22Rv1 (cell line): ENCODE measurements at regions not wholly inside any gene's neighbourhood (a gene's known extent, or its start where the extent isn't known, plus 50 kb on each side); places are given as distances from the start of the nearest gene placed in this dataset.

Experiments
- H3K27ac ChIP-seq: fragments of 450-650 bp; 2 replicates; pipeline ENCODE4 v1.5.1; 2017
- ZFX ChIP-seq: fragments of 450-650 bp; IDR thresholded peaks from 2 replicates; pipeline ENCODE4 v1.6.1; 2017; ENCODE audit warnings: antibody characterized with exemption, borderline replicate concordance
- TF ChIP-seq, protein P1 (sequence below): fragments of 450-650 bp; IDR thresholded peaks from 2 replicates; pipeline ENCODE4 v1.5.1; 2017; ENCODE audit warnings: mild to moderate bottlenecking

DNA sequence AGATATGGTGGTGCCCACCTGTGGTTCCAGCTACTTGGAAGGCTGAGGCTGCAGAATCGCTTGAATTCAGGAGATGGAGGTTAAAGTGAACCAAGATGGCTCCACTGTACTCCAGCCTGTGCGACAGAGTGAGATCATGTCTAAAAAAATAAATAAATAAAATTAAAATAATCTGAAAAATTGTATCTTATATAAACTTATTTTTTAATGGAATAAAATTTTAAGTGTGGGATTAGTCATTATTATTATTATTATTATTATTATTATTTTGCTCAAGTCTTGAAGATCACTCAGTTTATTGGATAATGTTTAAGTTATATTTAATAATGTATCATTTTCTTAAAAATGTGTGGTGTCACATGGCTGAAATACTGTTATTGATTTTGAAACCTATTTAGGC, 688.0 kb upstream of the COX7C start:
- TF ChIP-seq, protein P1, sequence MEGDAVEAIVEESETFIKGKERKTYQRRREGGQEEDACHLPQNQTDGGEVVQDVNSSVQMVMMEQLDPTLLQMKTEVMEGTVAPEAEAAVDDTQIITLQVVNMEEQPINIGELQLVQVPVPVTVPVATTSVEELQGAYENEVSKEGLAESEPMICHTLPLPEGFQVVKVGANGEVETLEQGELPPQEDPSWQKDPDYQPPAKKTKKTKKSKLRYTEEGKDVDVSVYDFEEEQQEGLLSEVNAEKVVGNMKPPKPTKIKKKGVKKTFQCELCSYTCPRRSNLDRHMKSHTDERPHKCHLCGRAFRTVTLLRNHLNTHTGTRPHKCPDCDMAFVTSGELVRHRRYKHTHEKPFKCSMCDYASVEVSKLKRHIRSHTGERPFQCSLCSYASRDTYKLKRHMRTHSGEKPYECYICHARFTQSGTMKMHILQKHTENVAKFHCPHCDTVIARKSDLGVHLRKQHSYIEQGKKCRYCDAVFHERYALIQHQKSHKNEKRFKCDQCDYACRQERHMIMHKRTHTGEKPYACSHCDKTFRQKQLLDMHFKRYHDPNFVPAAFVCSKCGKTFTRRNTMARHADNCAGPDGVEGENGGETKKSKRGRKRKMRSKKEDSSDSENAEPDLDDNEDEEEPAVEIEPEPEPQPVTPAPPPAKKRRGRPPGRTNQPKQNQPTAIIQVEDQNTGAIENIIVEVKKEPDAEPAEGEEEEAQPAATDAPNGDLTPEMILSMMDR = no peak
- no peak for TF ChIP-seq ZFX
- no peak overlapping the region for H3K27ac ChIP-seq

DNA sequence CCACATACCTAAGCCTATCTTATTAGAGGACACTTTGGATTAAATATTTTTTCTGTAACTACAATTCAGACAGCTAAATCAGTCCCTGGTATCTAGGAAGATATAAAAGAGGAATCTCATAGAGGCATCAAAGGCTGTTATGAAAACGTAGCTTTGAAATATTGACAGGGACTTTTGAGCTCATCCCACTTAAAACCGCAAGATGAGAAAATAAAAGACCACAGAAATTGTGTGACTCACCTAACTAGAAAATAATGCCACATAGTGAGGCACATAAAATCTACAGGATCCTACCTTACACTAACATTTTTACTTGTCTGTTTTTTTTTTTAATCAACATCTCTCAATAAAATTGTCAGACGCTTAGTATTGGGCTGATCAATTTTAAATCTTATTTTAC, 686.5 kb upstream of the COX7C start:
- H3K27ac ChIP-seq = no peak overlapping the region
- TF ChIP-seq, protein P1 = no peak
- no peak for TF ChIP-seq ZFX

DNA sequence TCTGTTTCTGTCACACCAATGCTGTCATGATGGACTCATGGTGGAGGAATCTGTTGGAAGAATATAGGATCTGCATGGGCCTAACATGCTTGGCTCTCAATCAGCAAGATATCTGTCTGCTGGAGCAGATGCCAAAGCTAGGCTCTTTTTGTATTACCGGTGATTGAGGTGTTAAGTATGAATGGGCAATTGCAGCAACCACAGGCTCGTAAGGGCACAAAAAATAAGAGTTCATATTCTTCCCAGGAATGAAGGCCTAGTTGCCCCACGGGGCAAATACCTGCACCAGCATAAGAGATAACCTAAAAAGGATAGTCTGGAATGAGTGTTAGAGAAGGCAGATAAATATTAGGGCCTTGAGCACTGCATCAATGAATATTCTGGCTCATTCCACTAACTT, 679.5 kb upstream of the COX7C start:
- no peak for TF ChIP-seq ZFX
- TF ChIP-seq, protein P1 = no peak
- H3K27ac ChIP-seq = no peak overlapping the region

DNA sequence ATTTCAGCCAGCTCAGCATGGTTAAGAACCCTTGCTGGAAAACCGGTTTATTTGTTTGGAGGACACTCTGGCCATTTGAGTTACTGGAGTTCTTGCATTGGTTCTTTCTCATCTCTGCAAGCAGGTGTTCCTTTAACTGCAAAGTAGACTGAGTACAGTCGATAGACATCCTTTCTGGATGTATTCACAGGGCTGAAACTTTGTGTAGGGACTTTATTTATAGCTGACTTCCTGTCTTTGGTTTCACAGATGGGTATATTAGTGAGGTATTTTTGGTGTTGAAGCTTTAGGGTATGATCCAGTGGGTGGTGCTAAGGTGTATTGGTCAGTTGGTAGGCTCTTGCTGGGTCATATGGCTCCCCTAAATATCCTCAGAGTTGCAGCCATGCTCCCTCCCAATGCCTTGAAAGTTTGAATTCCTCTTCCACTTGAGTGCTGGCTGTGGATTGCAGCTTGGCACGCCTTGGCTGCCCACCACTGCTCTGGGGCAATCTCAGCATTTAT, 666.0 kb upstream of the COX7C start:
- TF ChIP-seq, protein P1 = no peak
- TF ChIP-seq ZFX = no peak
- H3K27ac ChIP-seq = no peak overlapping the region

DNA sequence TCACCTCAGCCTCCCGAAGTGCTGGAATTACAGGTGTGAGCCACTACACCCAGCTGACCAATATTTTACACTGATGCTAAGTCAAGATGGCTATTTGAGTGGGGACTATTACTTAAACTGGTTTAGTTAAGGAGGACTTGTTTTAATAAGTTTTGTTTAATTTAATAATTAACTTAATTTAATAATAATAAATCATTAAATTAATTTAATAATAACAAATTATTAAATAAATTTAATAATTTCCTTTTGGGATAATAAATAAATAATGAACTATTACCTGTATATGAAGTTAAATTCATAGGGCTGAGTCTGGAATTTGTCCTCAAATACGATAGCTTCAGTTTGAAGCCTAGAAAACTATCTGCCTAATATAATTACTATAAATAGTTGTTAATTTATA, 665.1 kb upstream of the COX7C start:
- TF ChIP-seq, protein P1 = no peak
- TF ChIP-seq ZFX = no peak
- no peak overlapping the region for H3K27ac ChIP-seq

DNA sequence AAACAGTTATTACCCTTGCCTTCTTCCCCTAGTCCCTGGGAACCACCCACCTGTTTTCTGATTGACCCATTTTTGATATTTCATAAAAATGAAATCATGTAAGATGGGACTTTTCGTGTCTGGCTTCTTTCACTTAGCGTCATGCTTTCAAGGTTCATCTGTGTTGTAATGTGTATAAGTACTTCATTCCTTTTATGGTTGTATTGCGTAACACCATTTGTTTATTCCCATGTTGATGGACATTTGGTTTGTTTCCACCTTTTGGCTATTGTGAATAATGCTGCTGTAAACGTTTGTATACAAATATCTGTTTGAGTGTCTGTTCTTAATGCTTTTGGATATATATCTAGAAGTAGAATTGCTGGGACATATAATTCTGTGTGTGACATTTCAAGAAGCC, 650.1 kb upstream of the COX7C start:
- TF ChIP-seq, protein P1 = no peak
- TF ChIP-seq ZFX = no peak

DNA sequence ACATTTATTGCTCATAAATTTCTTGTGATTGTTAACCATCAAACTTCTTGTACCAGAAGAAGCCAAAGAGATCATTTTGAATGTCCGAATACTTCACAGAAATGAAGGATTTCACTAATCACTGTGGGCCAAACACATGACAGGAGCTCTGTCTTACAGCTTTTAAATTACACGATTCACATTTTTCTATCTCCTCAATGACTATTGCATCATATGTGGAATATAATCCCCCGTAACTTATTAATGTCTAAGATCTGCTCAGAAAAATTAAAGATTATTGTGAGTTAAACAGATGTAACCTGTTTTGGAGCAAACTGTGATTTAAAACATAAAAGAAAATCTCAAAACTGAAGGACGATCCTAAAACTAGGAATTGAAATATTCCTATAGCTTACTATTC, 645.2 kb upstream of the COX7C start:
- no peak for TF ChIP-seq ZFX
- TF ChIP-seq, protein P1 = no peak
- no peak overlapping the region for H3K27ac ChIP-seq

More for the DNA sequence above, 650.1 kb upstream of the COX7C start:
- no peak overlapping the region for H3K27ac ChIP-seq
